Parathyroid adenoma (tissue), 2 donors: ENCODE measurements at regions not wholly inside any gene's neighbourhood (a gene's known extent, or its start where the extent isn't known, plus 50 kb on each side); places are given as distances from the start of the nearest gene placed in this dataset.

Experiments
- H2AFZ ChIP-seq: fragments of 300-600 bp; sonication (generic); one replicate; pipeline ENCODE4 v1.7.0; 2017; ENCODE audit warnings: antibody characterized with exemption, mild to moderate bottlenecking
- H3K27ac ChIP-seq: fragments of 300-600 bp; sonication (generic); one replicate; pipeline ENCODE4 v1.7.0; 2017
- H3K27me3 ChIP-seq: fragments of 300-600 bp; sonication (generic); one replicate; pipeline ENCODE4 v1.7.0; 2017; ENCODE audit warnings: low read length; ENCODE audit not compliant: control insufficient read depth, insufficient read depth
- H3K36me3 ChIP-seq: fragments of 300-600 bp; sonication (generic); one replicate; pipeline ENCODE4 v1.7.0; 2017; ENCODE audit warnings: low read length; ENCODE audit not compliant: control insufficient read depth, insufficient read depth
- H3K4me1 ChIP-seq: fragments of 300-600 bp; sonication (generic); one replicate; pipeline ENCODE4 v1.7.0; 2017; ENCODE audit warnings: control low read depth
- H3K4me2 ChIP-seq: fragments of 300-600 bp; sonication (generic); one replicate; pipeline ENCODE4 v1.7.0; 2017; ENCODE audit warnings: low read length
- H3K4me3 ChIP-seq: fragments of 300-600 bp; sonication (generic); one replicate; pipeline ENCODE4 v1.7.0; 2017; ENCODE audit warnings: low read depth, low read length
- H3K79me2 ChIP-seq: fragments of 300-600 bp; sonication (generic); one replicate; pipeline ENCODE4 v1.7.0; 2017; ENCODE audit warnings: control low read depth
- H3K9ac ChIP-seq: fragments of 300-600 bp; sonication (generic); one replicate; pipeline ENCODE4 v1.7.0; 2017; ENCODE audit warnings: mild to moderate bottlenecking
- H3K9me3 ChIP-seq: fragments of 300-600 bp; sonication (generic); one replicate; pipeline ENCODE4 v1.7.0; 2017; ENCODE audit warnings: low read length; ENCODE audit not compliant: control insufficient read depth
- CTCF ChIP-seq: fragments of 300-600 bp; sonication (generic); IDR thresholded peaks from one replicate; pipeline ENCODE4 v1.7.0; 2017; ENCODE audit warnings: antibody characterized with exemption, mild to moderate bottlenecking
- donor health status: primary hyperparathyroidism.

- no peak overlapping the region for H2AFZ ChIP-seq
- no peaks in the 10 kb centered on the region for H3K27me3 ChIP-seq
- H3K36me3 ChIP-seq = no peaks in the 10 kb centered on the region
- H3K9ac ChIP-seq = no peak overlapping the region
- H3K4me3 ChIP-seq = no peak overlapping the region
- no peaks in the 10 kb centered on the region for H3K79me2 ChIP-seq
- no peak for TF ChIP-seq CTCF
- no peaks in the 10 kb centered on the region for H3K4me1 ChIP-seq
- H3K4me2 ChIP-seq = no peak overlapping the region
- H3K9me3 ChIP-seq = no peaks in the 10 kb centered on the region
- no peak overlapping the region for H3K27ac ChIP-seq
Observed at GRCh38 chr11:109730669-109731068, 308.7 kb downstream of the C11orf87 start.

GRCh38 chr11:109731451-109731850 lies 309.5 kb downstream of the C11orf87 start:
- Histone ChIP-seq H3K36me3 (no peaks in the 10 kb centered on the region), H2AFZ (no peak overlapping the region)
- no peak for TF ChIP-seq CTCF

GRCh38 chr11:109733245-109733644 lies 311.3 kb downstream of the C11orf87 start:
- Histone ChIP-seq H3K79me2 (no peaks in the 10 kb centered on the region), H3K9ac (no peak overlapping the region), H3K9me3 (no peaks in the 10 kb centered on the region), H2AFZ (no peak overlapping the region), H3K4me3 (no peak overlapping the region), H3K27me3 (no peaks in the 10 kb centered on the region), H3K27ac (no peak overlapping the region), H3K36me3 (no peaks in the 10 kb centered on the region), H3K4me2 (no peak overlapping the region), H3K4me1 (no peaks in the 10 kb centered on the region)
- TF ChIP-seq CTCF = no peak

More at GRCh38 chr11:109731451-109731850, 309.5 kb downstream of the C11orf87 start:
- H3K9ac ChIP-seq = no peak overlapping the region
- H3K27ac ChIP-seq = no peak overlapping the region
- no peaks in the 10 kb centered on the region for H3K79me2 ChIP-seq
- no peaks in the 10 kb centered on the region for H3K27me3 ChIP-seq
- H3K4me1 ChIP-seq = no peaks in the 10 kb centered on the region
- H3K4me3 ChIP-seq = no peak overlapping the region
- no peaks in the 10 kb centered on the region for H3K9me3 ChIP-seq
- H3K4me2 ChIP-seq = no peak overlapping the region

- Histone ChIP-seq H3K4me2 (no peak overlapping the region), H3K27ac (no peak overlapping the region), H3K27me3 (no peaks in the 10 kb centered on the region), H3K4me3 (no peak overlapping the region), H3K4me1 (no peaks in the 10 kb centered on the region), H3K36me3 (no peaks in the 10 kb centered on the region), H3K9ac (no peak overlapping the region), H3K9me3 (no peaks in the 10 kb centered on the region), H3K79me2 (no peaks in the 10 kb centered on the region), H2AFZ (no peak overlapping the region)
- TF ChIP-seq CTCF = no peak
Observed at GRCh38 chr11:109734566-109734965, 312.6 kb downstream of the C11orf87 start.

- H2AFZ ChIP-seq = no peak overlapping the region
- no peaks in the 10 kb centered on the region for H3K9me3 ChIP-seq
- H3K9ac ChIP-seq = no peak overlapping the region
- H3K79me2 ChIP-seq = no peaks in the 10 kb centered on the region
- no peak overlapping the region for H3K4me2 ChIP-seq
- no peak overlapping the region for H3K27ac ChIP-seq
- H3K4me3 ChIP-seq = no peak overlapping the region
- no peak for TF ChIP-seq CTCF
- no peaks in the 10 kb centered on the region for H3K27me3 ChIP-seq
- no peaks in the 10 kb centered on the region for H3K36me3 ChIP-seq
- no peaks in the 10 kb centered on the region for H3K4me1 ChIP-seq
Observed at GRCh38 chr11:109735128-109735527, 313.1 kb downstream of the C11orf87 start.
